Activated effector memory CD4-positive, alpha-beta T cell treated with anti-CD3 and anti-CD28 coated beads, Interleukin-2, amount 50 U/mL, for 16 hours (primary cell): ENCODE measurements at regions not wholly inside any gene's neighbourhood (a gene's known extent, or its start where the extent isn't known, plus 50 kb on each side); places are given as distances from the start of the nearest gene placed in this dataset.

Experiments used
- DNase-seq: peaks from one replicate; pipeline ENCODE4 v3.0.0-alpha.2; 2020

GRCh38 chr2:196448407-196449079 lies 191.0 kb upstream of the CCDC150 start:
- no peak for DNase-seq

DNA sequence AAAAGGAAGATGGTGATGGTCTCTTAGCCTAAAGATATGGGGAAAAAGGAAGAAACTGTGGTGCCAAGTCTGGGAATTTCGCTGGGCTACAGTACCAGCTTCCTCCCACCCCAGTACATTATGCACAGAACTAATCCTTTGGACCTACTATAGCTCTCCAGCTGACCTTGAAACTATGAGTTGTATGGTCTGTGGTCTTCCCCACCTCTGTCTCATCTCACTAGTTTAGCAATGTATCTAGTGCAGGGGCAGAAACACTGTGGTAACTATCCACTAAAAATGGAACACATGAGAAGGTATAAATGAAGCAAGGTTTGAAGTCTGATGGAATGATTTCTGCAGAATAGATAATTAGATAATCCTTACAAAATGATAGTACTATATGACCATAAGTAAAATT lies 190.4 kb upstream of the CCDC150 start:
- DNase-seq, result no peak

- no peak for DNase-seq
These were observed 186.8 kb upstream of the CCDC150 start for GRCh38 chr2:196452758-196453157.

GRCh38 chr2:196453613-196454047 lies 185.9 kb upstream of the CCDC150 start:
- DNase-seq, result no peak

GRCh38 chr2:196454492-196454891 lies 185.0 kb upstream of the CCDC150 start:
- no peak for DNase-seq

DNA sequence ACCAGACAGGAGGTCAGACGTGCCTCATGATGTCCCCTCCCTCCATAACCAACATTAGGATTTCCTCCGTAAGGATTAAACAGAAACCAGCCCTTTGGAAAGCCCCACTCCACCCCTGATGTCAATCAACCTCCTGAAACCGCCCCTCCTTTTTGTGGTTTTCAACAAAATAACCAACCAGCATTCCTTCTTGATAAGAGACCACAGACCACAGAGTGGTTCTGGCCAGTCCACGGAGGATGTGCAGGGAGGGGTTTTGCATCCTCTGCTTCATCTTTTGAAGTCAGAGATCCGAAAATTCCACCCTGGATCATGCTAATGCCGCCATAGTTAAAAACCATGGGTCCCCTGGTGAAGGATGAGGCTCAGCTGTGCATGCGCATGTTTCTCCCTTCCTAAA lies 180.0 kb upstream of the CCDC150 start:
- DNase-seq, result no peak

GRCh38 chr2:196463706-196464105 lies 175.8 kb upstream of the CCDC150 start:
- no peak for DNase-seq

- no peak for DNase-seq
These were observed 175.2 kb upstream of the CCDC150 start for GRCh38 chr2:196464311-196464710.

DNA sequence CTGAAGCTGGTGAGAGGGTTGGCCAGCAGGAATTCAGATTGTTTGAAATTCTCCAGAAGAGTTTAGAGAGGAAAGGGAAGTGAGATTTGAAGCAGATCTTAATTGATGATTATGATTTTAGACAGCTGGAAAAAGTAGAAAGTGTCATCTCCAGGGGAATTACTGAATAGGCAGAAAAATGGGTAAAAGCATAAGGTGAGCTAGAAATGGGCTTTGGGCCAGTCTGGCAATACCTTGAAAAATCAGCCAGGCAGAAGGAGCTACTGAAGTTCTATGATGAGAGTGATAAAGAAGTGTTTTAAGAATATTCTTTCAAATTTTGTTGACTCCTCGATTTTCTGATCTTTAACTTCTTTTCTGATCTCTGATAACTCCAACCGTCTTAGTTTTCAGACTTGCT lies 172.9 kb upstream of the CCDC150 start:
- DNase-seq, result no peak

DNA sequence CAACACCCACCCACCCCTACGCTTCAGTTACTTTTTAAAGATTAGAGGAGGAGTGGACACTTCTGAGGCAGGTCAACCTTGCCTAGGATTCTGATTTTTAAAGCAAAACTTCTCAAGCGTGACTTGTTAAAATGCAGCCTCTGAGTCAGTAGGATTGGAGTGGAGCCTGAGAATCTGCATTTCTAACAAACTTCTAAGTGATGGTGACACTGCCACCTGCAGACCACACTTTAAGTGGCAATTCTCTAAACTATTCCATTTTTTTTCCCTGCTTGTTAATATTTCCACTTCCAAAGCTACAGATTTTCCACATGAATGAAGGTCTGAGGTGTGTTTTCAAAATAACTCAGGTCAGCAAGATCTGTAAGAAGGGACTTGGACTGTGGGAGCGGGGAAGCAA lies 171.1 kb upstream of the CCDC150 start:
- DNase-seq, result no peak

GRCh38 chr2:196473617-196474016 lies 165.9 kb upstream of the CCDC150 start:
- no peak for DNase-seq

GRCh38 chr2:196475611-196476010 lies 163.9 kb upstream of the CCDC150 start:
- no peak for DNase-seq

- no peak for DNase-seq
These were observed 160.9 kb upstream of the CCDC150 start for GRCh38 chr2:196478588-196478987.

DNA sequence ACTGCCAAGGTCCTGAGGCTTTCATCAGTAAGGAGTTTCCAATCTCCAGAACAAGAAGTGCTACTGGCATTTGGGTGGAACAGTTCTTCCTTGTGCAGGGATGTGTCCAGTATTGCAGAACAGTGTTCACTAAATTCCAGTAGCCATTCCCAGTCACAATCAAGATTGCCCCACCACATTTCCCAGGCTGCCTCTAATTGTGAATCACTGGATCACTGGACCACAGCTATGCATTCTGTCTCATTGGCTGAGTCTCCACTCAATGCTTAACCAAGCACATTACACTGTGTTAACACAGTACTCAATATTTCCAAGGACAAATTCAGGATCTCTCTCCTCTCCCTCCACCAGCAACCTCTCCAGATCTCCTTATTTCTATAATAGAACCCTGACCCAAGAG lies 160.2 kb upstream of the CCDC150 start:
- no peak for DNase-seq

DNA sequence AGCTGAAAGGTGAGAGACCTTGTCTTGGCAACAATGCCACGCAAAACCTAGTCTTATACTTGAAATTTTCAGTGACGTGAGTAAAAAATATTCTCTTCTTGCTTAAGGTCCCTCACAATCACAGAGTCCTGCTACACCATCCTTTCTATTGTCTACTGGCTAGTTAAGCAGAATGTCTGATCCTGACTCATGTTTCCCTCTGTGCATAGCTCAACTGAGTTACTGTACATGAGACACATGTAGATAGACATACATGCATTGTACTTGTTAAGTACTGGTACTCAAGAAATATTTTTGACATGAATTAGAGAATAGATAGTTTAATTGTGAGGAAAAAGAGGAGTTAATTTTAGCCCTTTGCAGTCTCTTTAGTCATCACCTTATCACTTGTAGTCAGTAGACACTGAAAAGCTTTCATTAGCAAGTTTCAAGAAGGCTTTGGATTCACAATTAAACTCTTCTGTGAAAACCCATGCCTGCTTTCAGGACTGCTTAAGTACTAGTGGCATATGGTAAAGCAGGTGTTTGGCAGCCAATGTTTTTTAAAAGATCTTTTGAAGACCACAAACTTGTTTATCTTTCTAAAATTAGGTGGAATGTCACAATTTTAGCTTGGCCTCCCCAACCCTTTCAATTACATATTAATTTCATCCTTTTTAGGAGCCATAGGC lies 158.7 kb upstream of the CCDC150 start:
- no peak for DNase-seq

DNA sequence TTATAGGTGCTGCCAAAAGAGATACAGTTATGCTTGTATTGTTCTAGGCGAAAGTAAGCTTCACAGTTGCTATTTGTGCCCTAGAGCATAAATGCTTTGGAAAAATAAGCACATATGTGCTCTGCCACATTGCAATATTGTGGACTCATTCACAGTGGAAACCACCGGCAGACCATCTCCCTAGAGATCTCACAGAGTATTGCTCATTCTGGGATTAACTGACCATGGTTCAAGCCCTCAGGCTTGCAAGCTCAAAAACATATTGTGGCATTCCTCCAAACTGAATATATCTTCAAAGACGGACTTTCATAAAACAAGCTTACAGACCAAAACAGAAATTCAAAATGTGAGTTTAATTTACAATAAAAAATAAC lies 158.2 kb upstream of the CCDC150 start:
- DNase-seq, result no peak

- no peak for DNase-seq
These were observed 157.1 kb upstream of the CCDC150 start for GRCh38 chr2:196482119-196483065.

DNA sequence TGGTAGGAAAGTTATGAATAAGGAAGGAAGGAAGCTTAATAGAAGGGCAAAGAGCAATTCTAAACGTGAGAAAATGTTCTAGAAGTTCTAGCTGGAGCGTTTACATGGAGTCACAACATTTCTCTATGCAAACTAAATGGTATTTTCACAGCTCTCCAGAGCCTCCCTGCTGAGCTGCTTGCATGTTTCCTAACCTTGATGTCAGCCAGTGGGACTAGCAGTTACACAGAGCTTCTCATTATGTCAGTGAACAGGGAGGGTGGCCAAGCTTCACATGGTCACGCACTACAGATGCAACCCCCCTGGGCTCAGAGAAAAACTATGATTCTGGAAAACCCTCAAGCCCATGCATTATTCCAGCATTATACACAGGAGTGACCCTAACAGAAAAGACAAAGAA lies 153.4 kb upstream of the CCDC150 start:
- no peak for DNase-seq

GRCh38 chr2:196487417-196487816 lies 152.1 kb upstream of the CCDC150 start:
- DNase-seq, result no peak

GRCh38 chr2:196489371-196489770 lies 150.1 kb upstream of the CCDC150 start:
- DNase-seq, result no peak

DNA sequence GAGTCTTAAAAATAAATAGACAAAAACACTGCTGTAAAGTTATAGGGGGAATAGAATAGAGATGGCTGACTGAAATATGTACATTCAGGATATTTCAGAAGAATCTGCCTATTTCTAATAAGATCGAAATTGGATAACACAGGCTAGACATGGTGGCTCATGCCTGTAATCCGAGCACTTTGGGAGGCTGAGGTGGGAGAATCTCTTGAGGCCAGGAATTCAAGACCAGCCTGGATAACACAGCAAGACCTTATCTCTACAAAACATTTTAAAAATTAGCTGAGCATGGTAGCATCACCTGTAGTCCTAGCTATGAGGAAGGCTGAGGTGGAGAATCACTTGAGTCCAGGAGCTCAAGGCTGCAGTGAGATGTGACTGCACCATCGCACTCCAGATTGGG lies 146.6 kb upstream of the CCDC150 start:
- DNase-seq, result no peak

DNA sequence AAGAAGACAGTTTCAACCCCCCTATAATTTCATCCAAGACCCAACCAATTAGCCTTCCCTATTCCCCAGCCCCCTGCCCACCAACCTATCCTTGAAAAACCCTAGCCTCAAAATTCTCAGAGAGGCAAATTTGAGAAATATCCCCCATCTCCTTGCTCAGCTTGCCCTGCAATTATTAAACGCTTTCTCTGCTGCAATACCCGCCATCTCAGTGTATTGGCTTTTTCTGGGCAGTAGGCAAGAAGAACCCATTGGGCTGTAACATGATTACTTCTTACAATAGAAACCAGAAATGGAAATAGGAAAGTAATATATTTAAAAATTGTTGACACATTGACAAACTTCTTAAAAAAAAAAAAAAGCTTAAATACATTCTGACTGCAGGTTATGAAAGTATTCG lies 140.6 kb upstream of the CCDC150 start:
- DNase-seq, result no peak

DNA sequence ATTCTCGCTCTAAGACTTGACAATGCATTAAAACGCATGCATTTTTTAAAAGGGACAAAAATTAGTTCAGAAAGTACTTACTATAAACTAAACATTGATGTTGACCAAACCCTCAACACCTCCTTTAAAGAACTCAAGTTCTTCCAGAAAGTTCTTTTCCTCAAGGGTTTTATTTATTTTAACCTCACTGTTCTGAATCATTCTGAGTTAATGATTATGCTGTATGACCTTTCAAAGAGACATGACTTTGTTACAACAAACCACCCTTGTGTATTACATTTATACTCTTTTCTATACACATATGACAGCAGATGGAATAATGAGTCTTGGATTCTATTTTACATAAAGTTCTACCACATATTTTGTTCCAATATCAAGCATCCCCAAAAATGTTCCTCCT lies 139.8 kb upstream of the CCDC150 start:
- no peak for DNase-seq
